DMS53 treated with DMSO at 0.1 percent for 48 hours (cell line): ENCODE measurements at regions not wholly inside any gene's neighbourhood (a gene's known extent, or its start where the extent isn't known, plus 50 kb on each side); places are given as distances from the start of the nearest gene placed in this dataset.
A peak's percentile ranks its signal among the peaks of the same experiment; 100 is the strongest.

ENCODE experiments used
- DNase-seq: peaks from one replicate; lab custom pipeline; 2025; ENCODE audit not compliant: unreplicated experiment; lab: John Stamatoyannopoulos, UW

- no peak for DNase-seq
These were observed 105.0 kb upstream of the SESN3 start for GRCh38 chr11:95335989-95336388.

GRCh38 chr11:95331161-95331560 is 100.2 kb upstream of the SESN3 start:
- no peak for DNase-seq

- DNase-seq = peak; percentile 33
These were observed 99.3 kb upstream of the SESN3 start for GRCh38 chr11:95330302-95330701.

DNA sequence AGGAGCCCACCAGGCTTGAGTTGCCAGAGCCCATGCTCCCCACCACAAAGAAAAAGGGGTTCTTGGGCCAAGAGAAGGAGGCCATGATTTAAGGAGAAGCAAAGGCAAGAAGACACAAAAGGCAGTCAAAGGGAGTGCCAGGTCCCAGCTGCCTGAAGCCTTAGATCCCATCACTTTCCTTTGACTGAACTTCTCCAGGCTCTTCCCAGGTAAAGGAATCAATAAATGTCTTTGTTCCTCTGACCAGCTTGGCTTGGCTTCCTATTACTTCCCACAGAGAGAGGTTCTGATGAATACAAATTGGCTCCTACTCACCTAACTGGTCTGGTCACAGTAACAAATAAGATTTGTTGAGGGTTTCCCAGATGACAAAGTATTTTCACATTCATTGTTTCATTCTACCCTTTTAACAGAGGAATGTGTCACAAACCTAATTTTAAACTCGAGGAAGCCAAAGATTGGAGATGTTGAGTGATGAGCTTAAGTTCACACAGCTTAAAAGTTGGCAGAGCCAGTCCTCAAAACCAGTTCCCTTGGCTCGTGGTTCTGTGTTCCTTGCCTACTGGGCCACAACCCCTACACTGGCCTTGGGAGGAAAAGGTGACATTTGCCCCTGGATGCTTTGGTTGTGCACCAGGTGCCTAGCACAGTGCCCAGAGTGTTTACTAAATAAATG is 96.4 kb upstream of the SESN3 start:
- no peak for DNase-seq

DNA sequence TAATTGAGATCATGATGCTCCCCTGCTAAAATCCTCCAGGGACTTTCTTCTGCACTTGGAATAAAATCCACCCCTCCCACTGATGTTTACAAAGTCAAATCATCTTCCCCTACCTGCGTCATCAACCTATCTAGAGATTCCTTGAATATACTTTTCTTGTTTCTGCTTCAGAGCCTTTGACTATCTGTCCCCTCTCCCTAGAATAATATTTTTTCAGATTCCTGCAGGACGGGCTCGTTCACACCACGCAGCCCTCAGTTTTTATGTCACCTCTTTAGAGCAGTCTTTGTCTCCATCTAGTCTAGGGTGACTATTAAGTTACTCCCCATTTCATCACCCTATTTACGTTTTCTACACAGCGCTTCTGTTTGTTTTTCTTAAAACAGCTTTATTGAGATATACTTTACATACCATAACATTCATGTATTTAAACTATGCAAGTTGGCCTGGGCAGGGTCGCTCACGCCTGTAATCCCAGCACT is 94.8 kb upstream of the SESN3 start:
- peak; percentile 17 for DNase-seq

GRCh38 chr11:95324826-95325225 is 93.8 kb upstream of the SESN3 start:
- DNase-seq = no peak

DNA sequence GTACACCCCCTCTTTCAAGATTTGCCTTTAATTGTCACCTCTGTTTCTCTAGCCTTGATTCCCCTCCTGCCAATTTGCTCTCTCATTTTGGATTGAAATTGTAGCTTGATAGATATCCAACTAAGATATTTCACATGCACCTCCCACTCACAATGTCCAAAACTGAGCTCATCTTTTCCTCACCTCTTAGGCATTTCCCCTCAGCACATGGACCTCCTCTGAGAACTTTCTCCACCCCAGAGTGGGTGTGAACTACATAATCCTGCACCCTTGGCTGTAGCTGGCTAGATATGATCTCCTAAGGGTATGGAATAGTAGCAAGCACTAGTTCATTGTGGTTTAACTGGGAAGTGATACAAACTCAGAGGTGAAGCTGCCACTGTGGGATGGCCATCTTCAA is 91.5 kb upstream of the SESN3 start:
- no peak for DNase-seq

- no peak for DNase-seq
These were observed 87.5 kb upstream of the SESN3 start for GRCh38 chr11:95318498-95318897.

DNA sequence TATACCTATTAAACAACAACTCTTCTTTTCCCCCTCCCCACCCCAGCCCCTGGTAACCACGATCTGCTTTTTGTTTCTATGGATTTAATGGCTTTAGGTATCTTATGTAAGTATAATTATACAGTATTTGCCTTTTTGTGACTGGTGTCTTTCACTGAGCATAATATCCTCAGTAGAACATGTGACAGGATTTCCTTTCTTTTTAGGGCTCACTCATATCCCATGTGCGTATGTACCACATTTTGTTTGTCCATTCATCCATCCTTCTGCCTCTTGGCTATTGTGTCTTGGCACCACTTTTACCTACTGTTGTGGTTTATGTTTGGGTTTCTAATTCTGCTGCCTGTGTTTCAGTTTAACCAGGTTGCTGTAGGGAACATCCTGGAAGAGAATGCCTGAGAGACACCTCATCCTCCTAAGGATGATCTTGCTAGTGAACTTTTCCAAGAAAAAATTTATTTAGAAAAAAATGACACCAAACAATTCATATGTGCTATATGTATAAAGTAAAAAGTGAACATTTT is 77.6 kb upstream of the SESN3 start:
- no peak for DNase-seq

DNA sequence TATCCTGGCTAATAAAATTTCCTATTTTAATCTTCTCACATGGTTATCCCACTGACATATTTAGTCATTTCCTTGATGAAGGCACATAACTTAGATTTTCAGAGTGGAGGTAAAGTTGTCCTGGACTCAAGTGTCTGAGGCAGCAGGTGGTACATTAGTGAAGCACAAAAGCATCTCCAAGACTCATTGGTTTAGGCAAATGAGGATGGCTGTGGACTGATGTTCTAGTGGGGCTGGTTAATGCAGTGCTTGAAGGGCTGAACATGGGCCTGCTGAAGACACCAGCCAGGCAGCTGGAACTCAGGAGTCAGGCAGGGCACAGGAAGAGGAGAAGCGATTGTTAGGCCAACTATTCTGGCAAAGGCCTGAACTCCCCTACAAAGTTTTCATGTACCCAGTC is 76.3 kb upstream of the SESN3 start:
- no peak for DNase-seq

DNA sequence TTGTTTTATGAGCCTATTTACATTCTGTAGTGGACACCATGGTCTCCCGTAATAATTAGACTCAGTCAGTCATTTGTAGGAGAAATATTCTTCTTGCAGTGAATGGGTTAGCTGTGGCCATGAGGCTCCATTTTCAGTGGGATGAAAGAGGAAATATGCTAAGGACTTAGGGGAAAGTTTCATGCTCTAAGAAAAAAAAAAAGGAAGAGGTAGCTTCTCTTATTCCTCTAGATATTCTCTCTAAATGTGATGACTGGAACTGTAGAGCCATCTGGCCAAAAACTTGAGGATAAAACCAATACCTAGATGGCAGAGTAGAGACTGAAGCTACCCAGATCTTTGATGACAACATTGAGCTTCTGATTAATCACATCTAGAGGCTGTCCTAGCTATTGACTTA is 75.8 kb upstream of the SESN3 start:
- DNase-seq = no peak

GRCh38 chr11:95306123-95306522 is 75.1 kb upstream of the SESN3 start:
- DNase-seq = no peak

GRCh38 chr11:95305705-95306104 is 74.7 kb upstream of the SESN3 start:
- no peak for DNase-seq

DNA sequence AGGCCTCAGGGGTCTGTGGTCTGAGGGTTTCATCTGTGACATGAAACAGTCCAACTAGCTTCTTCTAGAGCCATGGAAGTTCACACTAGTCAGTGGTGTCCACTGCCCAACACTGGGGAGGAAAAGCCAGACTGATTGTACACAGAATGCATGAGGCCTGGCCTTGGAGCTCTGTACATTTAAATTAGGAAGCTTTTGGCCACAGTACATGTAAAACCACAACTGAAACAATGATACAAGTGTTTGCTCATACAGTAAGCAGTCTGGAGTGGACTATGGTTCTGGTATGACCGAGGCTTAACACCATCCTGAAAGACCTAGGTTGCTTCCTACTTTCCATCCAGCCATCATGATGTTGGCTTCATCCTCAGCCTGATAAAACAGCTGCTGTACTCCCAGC is 73.8 kb upstream of the SESN3 start:
- DNase-seq = no peak

GRCh38 chr11:95302211-95302610 is 71.2 kb upstream of the SESN3 start:
- no peak for DNase-seq

GRCh38 chr11:95301474-95301873 is 70.5 kb upstream of the SESN3 start:
- DNase-seq = peak; percentile 69

- DNase-seq = peak; percentile 52
These were observed 68.2 kb upstream of the SESN3 start for GRCh38 chr11:95299078-95299679.

DNA sequence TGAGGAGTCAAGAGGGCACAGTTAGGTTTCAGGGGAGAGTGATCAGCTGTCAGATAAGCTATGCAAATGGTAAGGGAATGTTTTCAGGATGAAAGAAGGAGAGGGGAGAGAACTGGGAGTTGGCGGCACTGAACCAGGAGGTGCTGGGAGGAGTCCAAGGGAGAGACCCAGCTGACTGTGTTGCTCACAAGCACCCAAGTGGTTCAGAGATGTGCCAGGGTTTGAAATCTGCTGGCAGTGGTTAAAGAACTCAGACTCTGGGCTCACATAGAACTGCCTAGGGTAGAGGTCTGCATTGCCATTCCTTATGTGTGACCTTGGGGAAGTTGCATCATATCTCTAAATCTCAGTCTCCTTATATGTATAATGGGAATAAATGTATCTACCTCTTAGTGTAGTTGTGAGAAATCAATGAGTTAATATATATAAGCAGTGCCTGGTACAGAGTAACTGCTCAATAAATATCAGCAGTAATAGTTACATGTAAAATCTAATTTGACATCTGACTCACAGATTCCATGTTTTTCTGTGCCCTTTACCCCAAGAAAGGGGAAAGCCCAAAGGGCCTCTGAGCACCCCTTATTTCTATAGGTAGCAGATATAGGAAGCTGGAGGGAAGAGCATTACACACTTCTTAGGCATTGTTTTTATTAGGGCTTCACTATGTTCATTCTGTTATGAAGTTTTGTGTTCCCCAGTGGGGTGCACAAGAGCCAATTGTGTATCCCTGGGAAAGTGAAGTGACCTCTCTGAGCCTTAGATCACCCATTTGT is 66.9 kb upstream of the SESN3 start:
- no peak for DNase-seq

DNA sequence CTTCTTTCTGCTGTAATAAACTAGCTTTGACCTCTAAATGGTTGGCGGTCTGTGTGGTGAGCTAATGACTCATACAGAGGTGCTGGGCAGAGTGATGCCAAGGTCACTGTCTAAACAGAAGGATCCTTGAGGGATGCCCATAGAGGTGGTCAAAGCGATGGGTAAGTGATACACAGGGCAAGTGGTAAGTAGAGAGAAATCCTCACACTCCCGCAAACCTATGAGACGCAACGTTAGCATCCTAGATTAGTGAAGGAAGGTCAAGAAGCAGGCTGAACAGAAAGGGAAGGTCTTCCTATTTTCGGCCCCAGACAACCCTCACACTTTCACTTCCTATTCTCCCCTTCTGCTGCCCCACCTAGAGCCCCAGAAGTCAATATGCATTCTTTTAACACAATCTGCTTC is 65.6 kb upstream of the SESN3 start:
- no peak for DNase-seq

DNA sequence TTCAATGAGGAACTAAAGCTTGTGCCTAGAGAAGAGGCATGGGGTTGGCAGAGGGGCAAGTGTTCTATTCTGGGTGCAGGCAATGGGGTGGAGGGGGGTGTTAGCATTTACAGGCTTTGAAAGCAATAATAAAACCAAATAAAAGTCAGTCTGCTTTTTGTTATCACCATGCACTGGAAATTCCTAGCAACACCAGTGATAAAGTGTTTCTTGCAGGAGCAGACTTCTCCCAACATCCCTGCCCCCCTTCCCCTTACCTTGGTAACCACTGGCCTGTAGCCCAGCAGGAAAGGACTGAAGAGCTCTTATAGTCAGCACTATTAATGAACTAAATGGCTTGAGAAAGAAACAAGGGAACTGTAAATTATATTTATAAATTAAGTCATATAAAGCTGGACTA is 65.2 kb upstream of the SESN3 start:
- DNase-seq = no peak

DNA sequence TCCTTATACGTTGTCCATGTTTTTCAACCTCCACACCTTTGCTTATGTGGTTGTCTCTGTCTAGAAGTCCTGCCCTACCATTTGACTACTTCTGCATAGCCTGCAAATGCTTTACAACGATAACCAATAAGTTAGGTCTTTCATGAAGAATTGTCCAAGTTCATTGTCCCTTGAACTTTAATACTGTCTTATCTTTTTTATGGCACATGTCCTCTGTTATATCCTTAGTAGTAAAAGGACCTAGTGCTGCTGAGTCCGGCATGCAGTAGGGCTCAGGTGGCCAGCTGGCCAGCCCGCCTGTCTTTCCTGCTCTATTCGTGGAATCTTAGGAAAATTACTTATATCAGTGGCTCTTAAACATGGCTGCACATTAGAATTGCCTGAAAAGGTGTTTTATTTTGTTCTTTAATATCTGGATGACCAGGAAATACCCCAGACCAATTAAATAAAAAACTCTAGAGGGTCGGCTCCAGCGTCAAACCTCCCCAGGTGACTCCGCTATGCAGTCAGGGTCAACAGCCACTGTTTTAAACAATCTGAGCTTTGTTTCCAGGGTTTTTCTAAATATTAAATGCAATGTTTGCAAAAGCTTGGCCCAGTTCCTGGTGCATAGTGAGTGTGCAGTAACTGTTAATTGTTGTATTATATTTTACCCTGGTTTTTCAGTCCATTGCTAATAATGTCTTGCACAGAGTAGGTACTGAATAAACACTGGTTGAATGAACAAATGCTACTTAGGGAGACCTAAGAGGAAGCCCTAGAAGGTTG is 64.6 kb upstream of the SESN3 start:
- no peak for DNase-seq
